Hepatocyte (in vitro differentiated cells): ENCODE measurements at regions not wholly inside any gene's neighbourhood (a gene's known extent, or its start where the extent isn't known, plus 50 kb on each side); places are given as distances from the start of the nearest gene placed in this dataset.

Experiments used
- DNase-seq: peaks from one replicate; pipeline ENCODE4 v3.0.0-alpha.2; 2016; ENCODE audit warnings: low spot score
- H2AFZ ChIP-seq: fragments of 200-600 bp; sonication (generic); 2 replicates; pipeline ENCODE4 v1.6.0; 2016; ENCODE audit warnings: antibody characterized with exemption, mild to moderate bottlenecking
- H3K27ac ChIP-seq: fragments of 200-600 bp; sonication (generic); 2 replicates; pipeline ENCODE4 v1.5.1; 2016; ENCODE audit warnings: mild to moderate bottlenecking
- H3K27me3 ChIP-seq: fragments of 200-600 bp; sonication (generic); 2 replicates; pipeline ENCODE4 v1.6.1; 2016
- H3K36me3 ChIP-seq: fragments of 200-600 bp; sonication (generic); replicated peaks from 2 replicates; pipeline ENCODE4 v1.5.1; 2016; ENCODE audit warnings: low read depth; ENCODE audit not compliant: insufficient read depth
- H3K4me1 ChIP-seq: fragments of 200-600 bp; sonication (generic); 2 replicates; pipeline ENCODE4 v1.5.1; 2016; ENCODE audit warnings: mild to moderate bottlenecking, moderate library complexity; ENCODE audit not compliant: insufficient read depth
- H3K4me2 ChIP-seq: fragments of 200-600 bp; sonication (generic); 2 replicates; pipeline ENCODE4 v1.6.0; 2016
- H3K4me3 ChIP-seq: fragments of 200-600 bp; sonication (generic); 2 replicates; pipeline ENCODE4 v1.5.1; 2016; ENCODE audit warnings: mild to moderate bottlenecking
- H3K79me2 ChIP-seq: fragments of 200-600 bp; sonication (generic); 2 replicates; pipeline ENCODE4 v1.6.0; 2017; ENCODE audit warnings: mild to moderate bottlenecking
- H3K9me2 ChIP-seq: fragments of 200-600 bp; sonication (generic); replicated peaks from 2 replicates; pipeline ENCODE4 v1.6.0; 2017; ENCODE audit warnings: mild to moderate bottlenecking; ENCODE audit not compliant: insufficient read depth
- H3K9me3 ChIP-seq: fragments of 200-600 bp; sonication (generic); 2 replicates; pipeline ENCODE4 v1.5.1; 2016; ENCODE audit warnings: low read depth, mild to moderate bottlenecking
- H4K20me1 ChIP-seq: fragments of 200-600 bp; sonication (generic); 2 replicates; pipeline ENCODE4 v1.6.0; 2016; ENCODE audit warnings: mild to moderate bottlenecking; ENCODE audit not compliant: insufficient read depth, poor library complexity, severe bottlenecking
- CTCF ChIP-seq: fragments of 200-600 bp; sonication (generic); IDR thresholded peaks from 2 replicates; pipeline ENCODE4 v1.5.1; 2016; ENCODE audit warnings: antibody characterized with exemption, mild to moderate bottlenecking; ENCODE audit not compliant: poor library complexity
- EZH2 ChIP-seq: fragments of 200-600 bp; sonication (generic); IDR thresholded peaks from 2 replicates; pipeline ENCODE4 v1.6.1; 2016; ENCODE audit warnings: antibody characterized with exemption, mild to moderate bottlenecking, borderline replicate concordance
- EZH2phosphoT487 ChIP-seq: fragments of 200-600 bp; sonication (generic); IDR thresholded peaks from one replicate; pipeline ENCODE4 v1.6.1; 2018; ENCODE audit warnings: antibody characterized with exemption, mild to moderate bottlenecking, low read depth, moderate library complexity; ENCODE audit not compliant: unreplicated experiment, severe bottlenecking
- WGBS: methylation state at CpG from one replicate; pipeline ENCODE4 v1.1.6; 2016; ENCODE audit warnings: low lambda C conversion rate; ENCODE audit errors: missing lambda C conversion rate; 5-methylcytosine and 5-hydroxymethylcytosine counted together

- Histone ChIP-seq H3K79me2 (no peaks in the 10 kb centered on the region), H3K36me3 (no peaks in the 10 kb centered on the region), H4K20me1 (no peaks in the 10 kb centered on the region), H2AFZ (no peak overlapping the region), H3K9me2 (no peaks in the 10 kb centered on the region), H3K27me3 (no peaks in the 10 kb centered on the region), H3K9me3 (no peaks in the 10 kb centered on the region), H3K4me1 (no peaks in the 10 kb centered on the region), H3K4me3 (no peak overlapping the region), H3K4me2 (no peak overlapping the region), H3K27ac (no peak overlapping the region)
- DNase-seq: no peak
- TF ChIP-seq EZH2 (no peak), CTCF (no peak), EZH2phosphoT487 (no peak)
- 86% methylated on average over 13 of the region's 13 CpGs for WGBS
Measured at GRCh38 chr19:28489776-28490175, 723.2 kb downstream of the UQCRFS1 start.

GRCh38 chr19:28489126-28489660, 723.8 kb downstream of the UQCRFS1 start:
- Histone ChIP-seq H3K4me1 (no peaks in the 10 kb centered on the region), H3K4me3 (no peak overlapping the region), H3K9me3 (no peaks in the 10 kb centered on the region), H3K9me2 (no peaks in the 10 kb centered on the region), H3K27ac (no peak overlapping the region), H4K20me1 (no peaks in the 10 kb centered on the region), H3K79me2 (no peaks in the 10 kb centered on the region), H2AFZ (no peak overlapping the region), H3K4me2 (no peak overlapping the region), H3K27me3 (no peaks in the 10 kb centered on the region), H3K36me3 (no peaks in the 10 kb centered on the region)
- WGBS: 90% methylated on average over 9 of the region's 9 CpGs
- DNase-seq: no peak
- TF ChIP-seq CTCF (no peak), EZH2 (no peak), EZH2phosphoT487 (no peak)

- no peak for TF ChIP-seq EZH2phosphoT487
- no peak overlapping the region for H3K4me3 ChIP-seq
- no peak overlapping the region for H3K27ac ChIP-seq
- no peaks in the 10 kb centered on the region for H4K20me1 ChIP-seq
- DNase-seq: no peak
- no peaks in the 10 kb centered on the region for H3K9me2 ChIP-seq
- no peaks in the 10 kb centered on the region for H3K9me3 ChIP-seq
- H3K36me3 ChIP-seq: no peaks in the 10 kb centered on the region
- WGBS: 70% methylated on average over 6 of the region's 6 CpGs
- H2AFZ ChIP-seq: peak overlapping the region; percentile 42
- H3K27me3 ChIP-seq: no peaks in the 10 kb centered on the region
- H3K4me1 ChIP-seq: no peaks in the 10 kb centered on the region
- no peak overlapping the region for H3K4me2 ChIP-seq
- no peaks in the 10 kb centered on the region for H3K79me2 ChIP-seq
Measured at GRCh38 chr19:28487999-28488398, 725.0 kb downstream of the UQCRFS1 start.

GRCh38 chr19:28486926-28487325, 726.0 kb downstream of the UQCRFS1 start:
- Histone ChIP-seq H3K27ac (no peak overlapping the region), H3K79me2 (no peaks in the 10 kb centered on the region), H4K20me1 (no peaks in the 10 kb centered on the region), H2AFZ (no peak overlapping the region), H3K27me3 (no peaks in the 10 kb centered on the region), H3K9me2 (no peaks in the 10 kb centered on the region), H3K4me1 (no peaks in the 10 kb centered on the region), H3K4me2 (no peak overlapping the region), H3K4me3 (no peak overlapping the region), H3K36me3 (no peaks in the 10 kb centered on the region), H3K9me3 (no peaks in the 10 kb centered on the region)
- TF ChIP-seq CTCF: no peak
- no peak for TF ChIP-seq EZH2phosphoT487
- TF ChIP-seq EZH2: no peak
- no peak for DNase-seq
